ENCODE measurements at regions not wholly inside any gene's neighbourhood (a gene's known extent, or its start where the extent isn't known, plus 50 kb on each side); places are given as distances from the start of the nearest gene placed in this dataset.
"Not testable (repeated sequence)": the region's sequence is repeated elsewhere in the genome, so short reads cannot be mapped to it uniquely, and the experiment has no call there.

- DNase-seq (ENCODE audit: low spot score), result no peak
Measured at GRCh38 chr6:92139601-92140000, 1279.8 kb downstream of the EPHA7 start.

- DNase-seq (ENCODE audit: low spot score), result no peak
Measured at GRCh38 chr6:92132957-92133356, 1286.4 kb downstream of the EPHA7 start.

- no peak for DNase-seq (ENCODE audit: low spot score)
Measured at GRCh38 chr6:92132457-92132856, 1286.9 kb downstream of the EPHA7 start.

DNA sequence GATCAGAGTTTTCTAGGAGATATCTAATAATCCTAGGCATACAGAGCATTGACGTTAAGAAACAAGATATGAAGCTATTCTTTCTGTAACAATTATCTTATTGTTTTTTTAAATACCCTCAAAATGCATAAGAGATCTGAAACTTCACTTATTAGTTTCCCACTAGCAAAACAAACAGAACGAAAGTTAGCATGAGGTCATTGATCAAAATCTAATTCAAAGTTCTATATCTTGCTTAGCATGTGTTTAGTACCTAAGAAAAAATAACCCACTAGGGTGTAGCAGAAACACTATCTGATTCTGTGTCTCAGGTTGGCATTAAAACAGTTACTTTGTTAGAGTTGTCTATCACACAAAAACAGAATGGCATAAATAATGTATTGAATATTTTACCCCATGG is 1288.4 kb downstream of the EPHA7 start:
- no peak for DNase-seq (ENCODE audit: low spot score)

- no peak for DNase-seq (ENCODE audit: low spot score)
Measured at GRCh38 chr6:92126983-92127382, 1292.4 kb downstream of the EPHA7 start.

DNA sequence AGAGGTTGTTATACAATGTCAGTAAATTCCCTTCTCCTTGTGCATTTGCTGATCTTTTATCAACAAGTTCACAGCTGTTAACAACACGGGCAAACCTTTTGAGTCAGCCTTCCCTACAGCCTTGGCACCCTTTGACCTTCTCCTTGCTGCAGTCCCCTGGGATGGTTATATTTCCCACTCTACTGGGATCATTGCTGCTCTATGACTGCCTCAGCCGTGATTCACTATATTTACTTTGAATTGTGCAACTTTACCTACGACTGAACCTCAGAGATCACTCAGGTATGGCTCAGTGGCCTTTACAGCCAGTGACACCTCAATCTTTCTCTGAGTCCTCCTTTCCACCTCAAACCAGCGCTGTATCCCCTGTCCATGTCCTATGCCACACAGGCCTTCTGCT is 1293.3 kb downstream of the EPHA7 start:
- DNase-seq (ENCODE audit: low spot score), result no peak

GRCh38 chr6:92125681-92126080 is 1293.7 kb downstream of the EPHA7 start:
- no peak for DNase-seq (ENCODE audit: low spot score)

DNA sequence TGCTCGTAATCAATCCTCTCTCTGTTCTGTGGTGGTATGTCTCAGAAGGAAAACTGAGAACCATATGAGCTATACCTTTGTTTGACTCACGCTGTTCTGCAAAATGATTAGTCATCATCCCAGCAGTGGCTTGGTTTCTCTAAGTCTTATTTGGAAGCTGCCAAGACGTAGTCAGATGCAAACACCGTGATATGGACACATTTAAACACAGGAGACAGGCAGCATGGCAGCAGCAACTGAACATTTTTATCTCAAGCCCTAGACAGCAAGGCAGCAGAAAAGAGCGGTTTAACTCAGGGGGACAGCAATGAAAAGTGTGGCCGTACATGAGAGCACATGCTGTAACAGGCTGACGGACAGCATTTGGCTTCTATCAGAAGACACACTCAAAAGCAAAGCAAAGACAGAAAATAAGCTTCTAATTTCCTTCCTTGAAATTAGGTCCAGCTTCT is 1295.1 kb downstream of the EPHA7 start:
- peak; percentile 31 for DNase-seq (ENCODE audit: low spot score)

DNA sequence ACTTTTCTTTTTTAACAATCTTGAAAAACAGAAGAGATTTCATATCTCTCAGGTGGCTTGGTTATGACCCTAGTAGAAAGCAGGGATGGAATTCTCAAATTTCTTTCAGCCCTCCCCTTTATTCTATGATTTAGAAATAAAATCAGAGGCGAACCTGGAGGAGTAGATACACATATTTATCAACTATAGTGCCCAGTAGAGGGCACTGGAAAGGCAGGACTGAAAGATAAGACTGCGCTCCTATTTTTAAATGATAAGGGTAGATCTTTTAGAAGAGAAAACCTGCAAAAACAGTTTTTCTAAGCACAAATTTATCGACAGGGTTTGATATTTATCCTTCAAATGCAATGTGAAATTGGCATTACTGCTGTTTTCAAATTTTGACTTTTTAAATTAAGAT is 1296.6 kb downstream of the EPHA7 start:
- peak; percentile 2 for DNase-seq (ENCODE audit: low spot score)

GRCh38 chr6:92121228-92121627 is 1298.1 kb downstream of the EPHA7 start:
- no peak for DNase-seq (ENCODE audit: low spot score)

DNA sequence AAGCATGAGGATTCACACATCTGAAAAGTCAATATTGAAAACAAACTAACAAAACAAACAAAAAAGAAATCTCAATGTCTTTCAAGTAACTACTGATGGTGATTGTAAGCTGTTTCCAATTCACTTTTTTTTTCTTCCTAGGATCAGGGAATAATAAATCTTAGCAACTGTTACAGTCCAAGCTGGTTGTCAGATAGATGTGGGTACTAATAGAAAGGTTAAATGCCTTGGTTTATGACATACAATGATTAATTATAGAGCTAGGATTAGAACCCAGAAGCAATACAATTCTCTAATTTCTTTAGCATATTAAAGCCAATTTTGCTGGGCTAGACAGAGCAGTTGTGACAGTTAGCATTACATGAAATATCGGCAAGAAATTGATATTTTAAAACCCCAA is 1301.6 kb downstream of the EPHA7 start:
- DNase-seq (ENCODE audit: low spot score), result no peak

DNA sequence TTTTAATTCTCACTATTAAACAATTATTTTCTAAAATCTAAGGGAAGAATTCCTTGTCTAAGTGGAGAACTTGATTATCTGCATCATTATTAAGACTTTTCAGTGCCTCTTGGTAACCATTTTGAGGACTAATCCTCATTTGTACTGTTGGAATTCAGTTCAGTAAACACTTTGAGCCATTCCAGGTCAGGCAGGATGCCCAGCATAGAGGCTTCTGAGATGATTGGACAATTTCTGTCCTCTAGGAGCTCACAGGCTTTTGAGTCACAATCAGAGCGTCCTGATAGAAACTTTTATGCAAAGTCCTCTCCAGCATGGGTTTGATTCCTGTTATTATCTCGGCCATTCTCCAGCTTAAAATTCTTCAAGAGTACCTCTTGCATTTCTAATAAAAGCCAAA is 1304.6 kb downstream of the EPHA7 start:
- DNase-seq (ENCODE audit: low spot score), result no peak

GRCh38 chr6:92114091-92114675 is 1305.2 kb downstream of the EPHA7 start:
- DNase-seq (ENCODE audit: low spot score), result no peak

- DNase-seq (ENCODE audit: low spot score), result no peak
Measured at GRCh38 chr6:92111386-92111785, 1308.0 kb downstream of the EPHA7 start.

- no peak for DNase-seq (ENCODE audit: low spot score)
Measured at GRCh38 chr6:92110403-92110802, 1309.0 kb downstream of the EPHA7 start.

- no peak for DNase-seq (ENCODE audit: low spot score)
Measured at GRCh38 chr6:92109956-92110355, 1309.4 kb downstream of the EPHA7 start.

GRCh38 chr6:92109256-92109655 is 1310.1 kb downstream of the EPHA7 start:
- no peak for DNase-seq (ENCODE audit: low spot score)

DNA sequence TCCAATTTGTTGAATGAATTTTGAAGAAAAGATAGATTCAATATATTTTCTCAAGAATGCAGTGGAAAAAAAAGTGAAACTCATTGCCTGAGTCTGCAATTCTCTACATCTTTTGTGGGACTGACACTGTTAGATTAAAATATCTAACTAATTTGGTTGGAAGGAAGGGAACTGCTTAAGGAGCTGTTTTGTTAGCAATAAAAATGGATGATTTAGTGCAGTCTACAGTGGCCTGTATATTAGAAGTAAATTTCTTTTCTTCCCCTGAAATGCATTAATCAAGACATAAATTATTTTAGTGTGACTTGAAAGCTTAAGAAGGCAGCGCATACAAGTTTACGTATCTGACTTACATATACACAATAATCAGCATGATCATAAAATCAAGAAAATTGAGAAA is 1332.6 kb downstream of the EPHA7 start:
- no peak for DNase-seq (ENCODE audit: low spot score)

GRCh38 chr6:92083914-92084313 is 1335.4 kb downstream of the EPHA7 start:
- not testable (repeated sequence) for DNase-seq (ENCODE audit: low spot score)

DNA sequence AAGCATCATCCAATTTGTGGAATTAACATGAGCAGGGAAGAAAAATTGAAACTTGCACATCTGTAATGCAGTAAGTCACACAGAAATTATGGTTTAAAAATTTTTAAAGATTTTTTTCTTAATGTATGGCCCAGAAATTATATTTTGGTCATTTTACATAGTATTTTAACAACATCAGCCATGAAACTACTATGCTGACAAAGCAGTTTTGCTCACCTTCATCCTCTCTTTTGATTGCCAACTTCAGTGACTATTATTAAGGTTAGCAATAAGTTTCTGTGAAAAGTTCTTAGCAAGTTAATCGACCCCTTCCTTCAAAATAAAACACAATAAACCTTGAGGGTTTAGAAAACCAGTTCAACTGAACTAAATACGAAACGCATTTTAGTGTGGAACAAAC is 1347.0 kb downstream of the EPHA7 start:
- no peak for DNase-seq (ENCODE audit: low spot score)

DNA sequence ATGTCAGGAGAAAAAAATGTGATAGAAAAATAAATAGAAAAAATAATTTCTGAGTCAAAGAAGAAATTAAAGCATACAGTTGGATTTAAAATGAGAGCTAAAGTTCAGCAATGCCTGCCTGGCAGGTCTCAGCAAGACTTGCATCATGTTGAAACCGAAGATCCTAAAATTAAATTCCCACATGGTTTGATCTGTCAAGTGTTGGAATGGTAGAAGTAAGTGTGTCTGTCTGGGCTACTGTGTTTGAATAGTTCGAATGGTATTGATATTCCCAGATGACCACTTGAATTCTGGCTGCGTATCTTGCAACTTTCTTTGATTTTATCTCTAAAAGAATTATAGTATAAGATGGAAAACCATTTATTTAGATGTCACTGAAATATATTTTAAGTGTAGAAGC is 1349.6 kb downstream of the EPHA7 start:
- no peak for DNase-seq (ENCODE audit: low spot score)

DNA sequence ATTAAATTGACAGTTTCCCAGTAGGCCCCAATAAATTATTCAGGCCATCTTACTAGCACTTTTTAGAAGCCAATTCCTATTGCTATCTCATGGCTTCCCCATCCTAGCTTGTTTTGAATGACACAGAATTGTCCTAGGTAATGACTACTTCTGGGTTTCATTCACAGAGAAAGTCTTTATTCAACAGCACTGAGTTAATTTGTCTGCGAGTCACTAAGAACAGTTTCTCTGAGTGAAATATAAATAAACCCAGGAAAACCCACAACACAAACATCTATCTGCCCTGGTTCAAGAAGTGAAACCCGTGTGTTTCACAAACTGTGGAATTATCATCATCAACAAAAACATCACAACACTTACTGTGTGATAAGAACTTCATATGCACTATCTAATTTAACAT is 1366.8 kb downstream of the EPHA7 start:
- DNase-seq (ENCODE audit: low spot score), result no peak

GRCh38 chr6:92050216-92050615 is 1369.1 kb downstream of the EPHA7 start:
- no peak for DNase-seq (ENCODE audit: low spot score)

GRCh38 chr6:92047860-92048259 is 1371.5 kb downstream of the EPHA7 start:
- DNase-seq (ENCODE audit: low spot score), result no peak
